ENCODE measurements at regions not wholly inside any gene's neighbourhood (a gene's known extent, or its start where the extent isn't known, plus 50 kb on each side); places are given as distances from the start of the nearest gene placed in this dataset.

DNA sequence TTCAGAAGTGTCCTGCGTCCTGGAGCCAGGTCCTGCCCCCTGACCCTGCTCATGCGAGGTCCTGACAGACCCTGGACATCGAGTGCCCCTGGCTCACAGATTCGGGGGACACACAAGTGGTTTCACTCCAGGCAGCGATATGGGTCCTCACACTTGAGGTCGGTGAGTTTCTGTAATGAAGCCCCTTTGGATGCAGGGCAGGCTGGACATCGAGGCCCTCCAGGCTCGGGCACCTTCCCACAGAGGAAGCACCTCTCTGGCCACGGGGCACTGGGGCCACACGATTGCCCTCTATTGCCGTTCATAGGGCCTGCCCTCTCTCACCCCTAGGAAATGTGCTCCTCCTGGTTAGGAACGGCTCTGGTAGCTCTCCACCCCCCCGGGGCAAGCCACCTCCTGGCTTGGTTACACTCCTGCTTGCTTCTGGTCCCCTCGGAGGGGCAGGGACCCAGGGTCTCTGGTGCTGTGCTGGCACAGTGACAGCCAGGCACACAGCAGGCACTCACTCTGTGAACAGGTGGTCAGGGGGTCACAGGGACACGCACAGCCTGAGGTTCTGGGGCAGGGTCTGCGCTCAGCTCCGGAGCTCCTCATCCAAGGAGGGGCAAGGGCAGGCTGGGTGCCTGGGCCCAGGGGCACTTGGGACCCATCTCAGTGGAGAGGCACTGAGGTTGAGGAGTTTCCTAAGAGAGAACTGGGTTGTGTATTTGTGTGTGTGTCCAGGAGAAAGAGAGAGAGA lies 907.7 kb downstream of the BRD1 start:
- TF ChIP-seq CTCF (IDR thresholded peaks at IDR 0.05; ENCODE audit: low read depth, low read length) (no peak), POLR2A (IDR thresholded peaks at IDR 0.05; ENCODE audit: extremely low read depth, insufficient read length) (no peak), MAX (IDR thresholded peaks at IDR 0.05; ENCODE audit: low read depth, low read length) (no peak)

Data from NB4 (cell line).